HEK293 (cell line): ENCODE measurements at regions not wholly inside any gene's neighbourhood (a gene's known extent, or its start where the extent isn't known, plus 50 kb on each side); places are given as distances from the start of the nearest gene placed in this dataset.

ENCODE experiments used
- ATF2 ChIP-seq: fragments of 450-650 bp; formaldehyde crosslinking; IDR thresholded peaks from 2 replicates; pipeline ENCODE4 v1.5.1; 2016; ENCODE audit warnings: missing biosample characterization, missing genetic modification characterization, low read depth
- FEZF1 ChIP-seq: fragments of 450-650 bp; formaldehyde crosslinking; IDR thresholded peaks from 2 replicates; pipeline ENCODE4 v1.5.1; 2016; ENCODE audit warnings: missing biosample characterization, missing genetic modification characterization
- HOXD13 ChIP-seq: sonication (generic); formaldehyde crosslinking; IDR thresholded peaks from 2 replicates; pipeline ENCODE4 v1.8.0; 2022; ENCODE audit warnings: missing genetic modification reagents, borderline replicate concordance
- OVOL3 ChIP-seq: fragments of 450-650 bp; formaldehyde crosslinking; IDR thresholded peaks from 2 replicates; pipeline ENCODE4 v1.5.1; 2016; ENCODE audit warnings: missing biosample characterization, missing genetic modification characterization
- PRDM4 ChIP-seq: fragments of 450-650 bp; formaldehyde crosslinking; IDR thresholded peaks from 2 replicates; pipeline ENCODE4 v1.5.1; 2017; ENCODE audit warnings: missing biosample characterization, missing genetic modification characterization
- REST ChIP-seq: fragments of 450-650 bp; formaldehyde crosslinking; IDR thresholded peaks from 2 replicates; pipeline ENCODE4 v1.5.1; 2016; ENCODE audit warnings: missing biosample characterization, missing genetic modification characterization
- SCRT1 ChIP-seq: fragments of 450-650 bp; formaldehyde crosslinking; IDR thresholded peaks from 2 replicates; pipeline ENCODE4 v1.5.1; 2016; ENCODE audit warnings: missing biosample characterization, missing genetic modification characterization, borderline replicate concordance
- ZBTB21 ChIP-seq: fragments of 450-650 bp; formaldehyde crosslinking; IDR thresholded peaks from 2 replicates; pipeline ENCODE4 v1.5.1; 2017; ENCODE audit warnings: missing biosample characterization, missing genetic modification characterization
- ZBTB26 ChIP-seq: fragments of 450-650 bp; formaldehyde crosslinking; optimal IDR thresholded peaks from 2 replicates; pipeline ENCODE3; 2016; ENCODE audit warnings: missing biosample characterization, mild to moderate bottlenecking, missing genetic modification characterization
- ZBTB44 ChIP-seq: fragments of 450-650 bp; IDR thresholded peaks from 2 replicates; pipeline ENCODE4 v1.5.1; 2018; ENCODE audit warnings: missing biosample characterization, mild to moderate bottlenecking, missing genetic modification characterization
- ZBTB48 ChIP-seq: fragments of 450-650 bp; formaldehyde crosslinking; IDR thresholded peaks from 2 replicates; pipeline ENCODE4 v1.5.1; 2016; ENCODE audit warnings: missing biosample characterization, missing genetic modification characterization
- ZEB2 ChIP-seq: fragments of 450-650 bp; formaldehyde crosslinking; IDR thresholded peaks from 2 replicates; pipeline ENCODE4 v1.5.1; 2016; ENCODE audit warnings: missing biosample characterization, missing genetic modification characterization
- ZNF10 ChIP-seq: fragments of 450-650 bp; formaldehyde crosslinking; IDR thresholded peaks from 2 replicates; pipeline ENCODE4 v1.5.1; 2017; ENCODE audit warnings: missing biosample characterization, missing genetic modification characterization
- ZNF184 ChIP-seq: fragments of 450-650 bp; IDR thresholded peaks from 2 replicates; pipeline ENCODE4 v1.5.1; 2018; ENCODE audit warnings: missing biosample characterization, mild to moderate bottlenecking, missing genetic modification characterization
- ZNF341 ChIP-seq: fragments of 450-650 bp; formaldehyde crosslinking; IDR thresholded peaks from 2 replicates; pipeline ENCODE4; 2016; ENCODE audit warnings: low read depth, missing biosample characterization, missing genetic modification characterization
- ZNF354C ChIP-seq: fragments of 450-650 bp; formaldehyde crosslinking; IDR thresholded peaks from 2 replicates; pipeline ENCODE4 v1.5.1; 2016; ENCODE audit warnings: missing biosample characterization, missing genetic modification characterization, low read depth, borderline replicate concordance
- ZNF366 ChIP-seq: fragments of 450-650 bp; formaldehyde crosslinking; conservative IDR thresholded peaks from 2 replicates; pipeline ENCODE4 v1.5.1; 2016; ENCODE audit warnings: missing biosample characterization, missing genetic modification characterization
- ZNF398 ChIP-seq: fragments of 450-650 bp; formaldehyde crosslinking; IDR thresholded peaks from 2 replicates; pipeline ENCODE4 v1.5.1; 2017; ENCODE audit warnings: missing biosample characterization, missing genetic modification characterization
- ZNF48 ChIP-seq: fragments of 450-650 bp; formaldehyde crosslinking; IDR thresholded peaks from 2 replicates; pipeline ENCODE4 v1.5.1; 2016; ENCODE audit warnings: missing biosample characterization, missing genetic modification characterization
- ZNF580 ChIP-seq: fragments of 450-650 bp; formaldehyde crosslinking; IDR thresholded peaks from 2 replicates; pipeline ENCODE4 v1.5.1; 2016; ENCODE audit warnings: missing biosample characterization, missing genetic modification characterization
- ZNF610 ChIP-seq: fragments of 450-650 bp; formaldehyde crosslinking; IDR thresholded peaks from 2 replicates; pipeline ENCODE4 v1.5.1; 2016; ENCODE audit warnings: missing biosample characterization, missing genetic modification characterization, borderline replicate concordance
- ZNF623 ChIP-seq: fragments of 450-650 bp; formaldehyde crosslinking; IDR thresholded peaks from 2 replicates; pipeline ENCODE4 v1.5.1; 2016; ENCODE audit warnings: missing biosample characterization, missing genetic modification characterization
- ZNF792 ChIP-seq: fragments of 450-650 bp; formaldehyde crosslinking; IDR thresholded peaks from 2 replicates; pipeline ENCODE4 v1.5.1; 2016; ENCODE audit warnings: missing biosample characterization, missing genetic modification characterization
- ZNF837 ChIP-seq: fragments of 450-650 bp; formaldehyde crosslinking; IDR thresholded peaks from 2 replicates; pipeline ENCODE4 v1.5.1; 2016; ENCODE audit warnings: missing biosample characterization, missing genetic modification characterization
- ZSCAN30 ChIP-seq: fragments of 450-650 bp; IDR thresholded peaks from 2 replicates; pipeline ENCODE4 v1.5.1; 2018; ENCODE audit warnings: missing biosample characterization, mild to moderate bottlenecking, missing genetic modification characterization, moderate library complexity
- ZSCAN5A ChIP-seq: fragments of 450-650 bp; formaldehyde crosslinking; IDR thresholded peaks from 2 replicates; pipeline ENCODE4 v1.5.1; 2016; ENCODE audit warnings: missing biosample characterization, missing genetic modification characterization

GRCh38 chr5:168086104-168086610, 205.3 kb upstream of the WWC1 start (continued):
- peak; percentile 97 for TF ChIP-seq ZBTB44 (tag by site-specific recombination)
- TF ChIP-seq ZNF398 (tag by site-specific recombination) = peak; percentile 74
- TF ChIP-seq ZNF354C = no peak
- TF ChIP-seq HOXD13 (CRISPR knock-in tag) = peak; percentile 91
- TF ChIP-seq ZBTB26 = no peak
- no peak for TF ChIP-seq ZNF837
- peak; percentile 94 for TF ChIP-seq ZEB2 (tag by site-specific recombination)
- TF ChIP-seq ZNF341 (tag by site-specific recombination) = peak; percentile 97
- TF ChIP-seq ZBTB48 (tag by site-specific recombination) = 0 out of 2 replicates have a peak, but pooled peaks have one; percentile 5
- no peak; the same call in 1 of the 2 replicates for TF ChIP-seq ZSCAN5A (tag by site-specific recombination)
- TF ChIP-seq REST = no peak
- peak; percentile 69; the same call in 1 of the 2 replicates for TF ChIP-seq ZNF366 (tag by site-specific recombination)
- TF ChIP-seq ZNF623 (tag by site-specific recombination) = no peak
- no peak for TF ChIP-seq ZNF184
- peak; percentile 83 for TF ChIP-seq PRDM4 (tag by site-specific recombination)
- no peak for TF ChIP-seq ATF2 (tag by site-specific recombination)
- 0 out of 2 replicates have a peak, but pooled peaks have one; percentile 72 for TF ChIP-seq OVOL3 (tag by site-specific recombination)
- TF ChIP-seq ZNF580 (tag by site-specific recombination) = peak; percentile 86
- peak; percentile 100 for TF ChIP-seq FEZF1
- peak; percentile 82; the same call in 1 of the 2 replicates for TF ChIP-seq ZSCAN30 (tag by site-specific recombination)
- TF ChIP-seq ZNF48 = no peak
- 0 out of 2 replicates have a peak, but pooled peaks have one; percentile 21 for TF ChIP-seq ZNF10 (tag by site-specific recombination)
- TF ChIP-seq SCRT1 (tag by site-specific recombination) = no peak
- no peak for TF ChIP-seq ZNF792
- no peak; the same call in 1 of the 2 replicates for TF ChIP-seq ZNF610 (tag by site-specific recombination)
- peak; percentile 49; the same call in 1 of the 2 replicates for TF ChIP-seq ZBTB21 (tag by site-specific recombination)
